ENCODE measurements at regions not wholly inside any gene's neighbourhood (a gene's known extent, or its start where the extent isn't known, plus 50 kb on each side); places are given as distances from the start of the nearest gene placed in this dataset.
A peak's percentile ranks its signal among the peaks of the same experiment; 100 is the strongest.
"Not testable (repeated sequence)": the region's sequence is repeated elsewhere in the genome, so short reads cannot be mapped to it uniquely, and the experiment has no call there.

DNA sequence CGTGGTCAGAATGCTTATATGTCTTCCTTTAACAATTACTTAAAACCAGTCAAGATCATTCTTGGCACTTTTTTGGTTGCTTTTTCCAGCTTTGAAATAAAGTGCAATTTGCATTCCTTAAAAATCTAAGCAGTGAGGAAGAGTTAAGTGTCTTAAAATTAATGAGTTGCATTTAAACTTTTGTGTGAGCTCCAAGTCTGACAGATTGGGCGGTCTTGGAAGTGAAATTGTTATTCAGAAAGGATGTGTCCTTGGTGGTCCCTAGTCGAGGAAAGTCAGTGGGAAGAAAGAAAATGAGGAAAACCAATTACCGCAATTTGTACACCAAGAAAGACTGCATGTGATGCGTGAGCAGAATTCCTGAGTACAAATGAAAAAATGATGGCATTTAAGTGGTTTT is 132.5 kb downstream of the HHIPL2 start:
- no peak for DNase-seq

DNA sequence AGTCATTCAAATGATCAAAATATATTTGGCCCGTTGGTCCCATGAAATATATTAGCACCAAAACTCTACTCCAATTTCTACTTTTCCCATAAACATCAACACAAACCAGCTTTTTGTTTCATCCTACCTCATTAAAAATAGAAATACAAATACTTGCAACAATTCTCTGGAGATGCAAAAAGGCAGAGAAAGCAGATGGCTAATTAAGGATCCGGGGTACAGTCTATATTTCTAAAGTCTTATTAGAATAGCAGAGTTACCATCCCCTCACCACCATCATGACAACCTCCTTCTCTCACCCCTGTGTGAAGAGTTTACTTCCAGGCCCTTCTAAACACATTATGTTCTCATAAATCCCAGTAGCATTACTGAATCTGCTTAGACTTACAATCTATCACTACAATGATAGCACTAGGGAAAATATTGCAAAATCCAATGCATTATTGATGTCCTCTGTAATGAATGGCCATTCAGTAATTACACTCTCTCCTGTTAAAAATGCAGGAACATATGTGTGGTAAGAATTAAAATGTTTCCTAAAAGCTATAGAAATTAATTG is 133.8 kb downstream of the HHIPL2 start:
- no peak for DNase-seq

DNA sequence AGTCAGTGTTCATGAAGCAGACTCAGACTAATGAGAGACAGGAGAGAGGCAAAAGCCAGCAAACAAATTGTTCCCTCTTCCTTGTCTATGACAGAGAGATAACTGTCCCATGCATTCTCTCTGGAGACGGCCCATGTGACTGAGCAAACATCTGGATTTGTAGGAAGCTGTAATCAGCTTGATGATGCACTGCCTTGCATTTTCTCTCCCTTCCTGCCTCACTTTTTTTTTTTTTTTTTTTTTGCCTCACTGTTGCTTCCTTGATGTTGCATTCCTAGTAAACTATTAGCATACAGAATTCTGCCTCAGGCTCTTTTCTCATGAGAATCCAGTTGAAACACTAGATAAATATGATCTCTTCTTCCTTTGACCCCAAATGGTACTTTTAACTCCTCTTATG is 134.5 kb downstream of the HHIPL2 start:
- no peak for DNase-seq

DNA sequence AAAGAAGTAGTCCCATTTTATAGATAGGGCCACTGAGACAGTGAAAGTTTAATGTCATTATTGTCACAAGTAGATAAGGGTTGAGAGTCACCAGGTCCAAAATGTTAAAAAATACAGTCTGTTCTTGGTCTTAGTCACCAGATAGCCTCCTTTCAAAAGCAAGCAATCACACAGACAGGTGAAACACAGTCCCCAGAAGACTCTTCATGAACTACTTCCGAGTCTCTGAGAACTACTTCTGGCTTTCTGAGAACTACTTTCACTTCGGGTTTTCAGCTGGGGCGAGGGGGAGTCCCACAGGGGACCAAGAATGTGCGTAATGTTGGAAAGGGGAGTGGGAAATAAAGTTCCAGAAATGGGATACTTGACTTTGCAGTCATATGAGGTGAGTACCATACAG is 143.2 kb downstream of the HHIPL2 start:
- DNase-seq: no peak

DNA sequence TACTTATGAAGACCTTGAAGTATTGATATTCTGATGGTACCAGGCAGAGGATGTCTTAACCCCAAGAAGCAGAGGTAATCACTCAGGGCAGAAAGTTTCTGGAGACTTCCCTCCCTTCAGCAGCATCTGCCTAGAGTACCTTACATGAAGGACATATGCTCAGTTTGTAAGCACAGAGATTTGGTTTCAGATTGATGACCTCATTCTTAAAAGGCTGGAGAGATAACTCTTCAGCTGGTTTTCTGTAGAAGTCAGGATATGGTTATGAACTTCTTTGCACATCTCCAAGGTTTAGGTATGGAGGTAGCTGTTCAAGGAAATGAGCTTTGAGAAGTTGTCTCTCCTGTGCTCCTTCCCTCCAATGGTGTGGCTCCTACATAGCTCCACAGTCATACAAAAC is 148.7 kb downstream of the HHIPL2 start:
- DNase-seq: no peak

DNA sequence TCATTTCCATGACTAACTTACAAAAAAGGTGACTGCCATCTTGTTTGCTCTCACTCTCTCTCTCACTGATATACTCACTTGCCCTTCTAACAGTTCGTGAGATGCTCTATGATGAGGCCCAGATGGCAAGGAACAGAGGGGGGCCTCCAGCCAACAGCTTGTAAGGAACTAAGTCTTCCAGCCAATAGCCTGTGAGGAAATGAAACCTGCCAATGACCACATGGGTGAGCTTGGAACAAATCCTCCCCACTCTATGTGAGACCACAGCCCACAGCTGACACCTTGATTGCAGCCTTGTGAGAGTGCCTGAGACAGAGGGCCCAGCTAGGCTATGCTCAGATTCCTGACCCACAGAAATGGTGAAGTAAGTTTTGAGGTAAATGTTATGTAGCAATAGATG is 153.7 kb downstream of the HHIPL2 start:
- DNase-seq: no peak

DNA sequence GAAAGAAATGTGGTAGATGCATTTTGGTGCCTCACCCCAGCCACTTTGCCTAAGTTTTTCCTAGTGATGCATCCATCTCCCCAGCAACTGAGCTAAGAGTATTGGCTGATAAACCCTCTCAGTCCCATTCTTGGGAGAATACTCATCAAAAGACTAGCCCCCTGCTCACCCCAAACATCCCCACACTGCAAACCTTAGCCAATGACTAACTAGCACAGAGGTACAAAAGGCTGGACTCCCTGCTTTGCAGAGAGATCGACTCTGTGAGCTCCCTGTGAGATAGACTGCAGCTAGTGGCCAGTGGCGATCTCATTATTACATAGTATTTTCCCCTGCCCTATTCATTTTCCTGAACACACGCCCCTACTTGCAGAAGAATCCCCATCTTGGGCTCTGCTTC is 155.3 kb downstream of the HHIPL2 start:
- DNase-seq: no peak

DNA sequence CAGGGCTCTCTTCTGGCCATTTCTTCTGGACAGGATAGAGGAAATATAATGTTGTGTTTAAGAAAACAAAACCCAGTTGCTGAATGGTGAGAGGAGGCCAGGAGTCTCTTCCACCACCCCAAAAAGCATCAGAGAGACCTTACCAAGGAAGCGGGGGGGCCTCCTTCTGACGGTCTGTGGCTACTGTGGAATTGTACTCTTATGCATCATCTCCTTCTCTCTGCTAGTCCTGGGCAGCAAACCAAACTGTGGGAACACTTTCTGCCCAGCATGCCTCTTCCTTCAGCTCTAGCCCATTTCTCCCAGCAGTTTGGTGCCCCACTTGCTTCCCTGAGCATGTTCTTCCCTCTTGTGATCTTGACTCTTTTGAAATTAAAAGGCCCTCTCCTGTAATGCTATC is 157.7 kb downstream of the HHIPL2 start:
- no peak for DNase-seq

DNA sequence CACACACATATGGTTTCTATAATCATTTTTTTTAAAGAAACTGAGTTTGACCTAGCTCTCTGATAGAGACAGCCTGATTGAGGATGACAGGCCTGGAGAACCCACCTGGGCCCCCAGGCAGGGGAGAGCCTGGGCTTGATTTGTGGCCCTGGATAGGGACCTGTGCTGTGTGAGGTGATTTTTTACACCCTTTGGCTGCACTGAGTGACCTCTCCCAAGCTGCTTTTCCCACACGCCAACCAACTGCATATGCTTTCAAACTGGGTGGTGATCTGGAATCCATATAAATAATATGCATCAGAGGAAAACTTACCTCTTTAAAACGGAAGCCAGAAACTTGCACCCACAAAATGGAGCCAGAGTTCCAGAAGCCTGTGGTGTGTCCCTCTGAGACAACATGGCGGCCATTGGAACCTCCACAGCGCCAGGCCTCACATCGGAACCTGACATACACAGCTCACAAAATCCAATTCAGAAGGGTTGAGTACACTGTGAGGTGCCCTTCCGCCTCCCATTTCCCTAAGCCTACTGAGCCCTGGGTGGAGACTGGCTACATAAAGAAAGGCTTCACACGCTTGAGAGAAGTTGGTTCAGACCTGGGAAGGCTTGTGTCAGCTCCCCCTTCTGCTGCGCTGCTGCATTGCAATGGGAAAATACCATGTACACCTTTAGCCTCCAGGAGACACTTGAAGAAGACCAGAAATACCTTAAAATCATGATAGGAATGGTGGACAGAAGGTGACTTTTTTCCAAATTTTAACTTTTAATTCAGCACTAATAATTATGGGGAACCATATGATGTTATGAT is 160.7 kb downstream of the HHIPL2 start:
- DNase-seq: peak; percentile 4

DNA sequence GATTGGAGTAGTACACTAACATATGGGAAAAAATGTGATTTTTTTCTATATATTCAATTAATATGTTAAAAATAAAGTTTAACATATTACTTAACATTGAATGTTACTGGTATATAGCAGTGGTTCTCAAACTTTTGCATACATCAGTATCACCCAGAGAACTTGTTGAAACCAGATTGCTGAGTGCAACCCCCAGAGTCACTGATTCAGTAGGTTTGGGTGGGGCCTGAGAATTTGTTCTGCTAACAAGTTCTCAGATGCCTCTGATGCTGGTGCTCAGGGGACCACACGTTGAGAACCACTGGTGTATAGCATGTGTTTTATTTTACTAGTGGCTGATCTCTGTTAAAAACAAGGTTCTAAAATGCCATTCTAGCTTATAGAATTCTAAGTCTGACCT is 161.9 kb downstream of the HHIPL2 start:
- no peak for DNase-seq

DNA sequence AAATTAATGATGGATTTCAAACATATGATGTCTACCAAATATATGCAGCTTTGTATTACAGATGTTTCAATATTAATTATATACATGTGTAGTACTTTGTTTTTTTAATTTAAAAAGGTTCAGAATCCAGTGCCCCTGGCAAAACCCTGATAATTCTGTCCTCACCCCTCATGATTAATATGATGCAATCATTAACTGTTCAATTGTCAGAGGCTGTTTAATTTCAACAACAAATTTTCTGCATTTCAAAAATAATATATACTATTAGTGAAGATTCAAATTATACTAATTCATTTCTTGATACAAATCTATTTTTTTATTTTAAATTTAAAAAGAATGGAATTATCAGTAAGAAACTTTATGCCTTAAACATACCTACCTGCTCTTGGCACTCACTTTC is 162.6 kb downstream of the HHIPL2 start:
- no peak for DNase-seq

DNA sequence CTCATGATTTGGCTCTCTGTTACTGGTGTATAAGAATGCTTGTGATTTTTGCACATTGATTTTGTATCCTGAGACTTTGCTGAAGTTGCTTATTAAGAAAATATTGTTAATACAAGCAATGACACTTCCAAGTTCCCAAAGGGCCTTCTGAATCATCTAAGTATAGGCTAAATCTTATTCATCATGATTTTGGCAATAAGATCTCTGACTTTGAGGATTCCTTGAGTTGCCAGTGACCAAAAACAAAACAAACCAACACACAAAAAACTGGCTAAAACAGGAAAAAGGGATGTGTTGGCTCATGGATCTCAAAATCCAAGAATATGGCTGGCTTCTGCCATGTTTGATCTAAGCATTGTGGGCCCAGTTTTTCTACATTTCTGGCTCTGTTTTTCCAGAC is 163.4 kb downstream of the HHIPL2 start:
- no peak for DNase-seq

DNA sequence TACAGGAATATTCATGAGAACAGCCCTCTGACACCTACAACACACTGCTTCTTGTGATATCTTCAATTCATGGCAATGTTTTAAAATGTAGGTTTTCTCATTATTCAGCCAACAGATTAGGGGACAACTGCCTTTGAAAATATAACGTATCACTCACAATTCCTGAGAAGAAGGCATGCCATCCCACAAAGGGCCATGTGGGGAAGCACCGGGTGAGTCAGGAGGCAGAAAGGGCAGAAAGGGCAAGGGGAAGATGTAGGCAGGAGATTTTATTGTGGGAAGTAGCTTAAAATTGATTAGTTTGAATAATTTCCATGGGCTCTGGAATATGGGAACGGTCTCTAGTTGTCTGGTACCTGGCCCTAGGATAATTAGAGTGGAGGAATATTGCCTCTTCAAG is 165.7 kb downstream of the HHIPL2 start:
- peak; percentile 4 for DNase-seq

DNA sequence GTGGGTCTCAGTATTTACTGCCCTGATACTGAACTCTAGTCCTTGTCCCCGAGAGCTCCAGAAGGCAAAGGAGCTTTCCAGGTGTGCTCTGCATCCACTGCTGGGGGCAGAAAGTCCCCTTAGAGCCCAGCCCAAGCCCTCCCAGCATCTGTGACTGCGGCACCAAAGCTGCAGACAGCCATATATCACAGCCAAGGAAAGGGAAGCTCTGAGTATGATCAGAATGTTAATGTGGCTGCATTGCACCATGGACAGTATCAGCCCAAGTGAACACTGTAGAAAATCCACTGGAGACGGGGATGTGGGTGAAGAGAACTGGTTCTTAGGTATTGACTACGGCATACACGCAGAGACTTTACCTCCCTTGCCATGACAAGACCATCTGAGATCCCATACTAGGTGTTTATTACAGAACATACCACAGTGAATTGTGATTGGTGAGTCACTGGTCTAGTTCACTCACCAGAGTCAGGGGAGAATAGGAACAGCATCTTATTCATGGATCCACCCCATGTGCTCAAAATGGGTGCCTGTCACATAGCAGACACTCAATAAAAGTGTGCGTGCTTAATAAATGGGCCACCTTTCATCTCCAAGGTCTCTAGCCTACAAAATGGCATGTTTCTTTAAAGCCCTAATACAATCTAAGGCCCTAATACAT is 170.3 kb downstream of the HHIPL2 start:
- DNase-seq: no peak

DNA sequence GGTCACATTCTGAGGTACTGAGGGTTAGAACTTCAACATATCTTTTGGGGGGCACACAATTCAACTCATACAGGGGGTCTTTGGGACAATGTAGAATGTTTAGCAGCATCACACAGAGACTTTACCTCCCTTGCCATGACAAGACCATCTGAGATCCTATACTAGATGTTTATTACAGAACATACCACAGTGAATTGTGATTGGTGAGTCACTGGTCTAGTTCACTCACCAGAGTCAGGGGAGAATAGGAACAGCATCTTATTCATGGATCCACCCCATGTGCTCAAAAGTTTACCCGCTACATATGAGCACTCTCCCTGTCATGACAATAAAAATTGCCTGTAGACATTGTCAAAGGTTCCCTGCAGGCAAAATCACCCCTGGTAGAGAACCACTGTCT is 171.1 kb downstream of the HHIPL2 start:
- DNase-seq: not testable (repeated sequence)

DNA sequence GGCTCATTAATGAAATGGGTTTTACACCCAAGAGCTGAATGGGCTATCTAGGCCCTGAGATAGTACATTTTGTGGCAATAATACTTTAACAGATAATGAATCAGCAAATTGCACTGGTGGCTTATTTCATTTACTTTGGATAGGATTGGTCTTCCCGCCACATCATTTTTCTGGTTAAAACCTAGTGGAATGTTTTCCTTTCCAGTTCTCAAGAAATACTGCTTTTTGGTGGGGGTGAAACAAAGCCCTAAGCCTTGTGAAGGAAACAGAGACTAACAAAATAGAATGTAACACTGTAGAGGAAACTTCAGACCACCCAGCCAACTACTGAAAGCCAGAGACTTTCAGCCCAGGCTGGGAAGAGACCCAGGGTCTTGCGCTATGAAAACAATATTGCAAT is 172.2 kb downstream of the HHIPL2 start:
- no peak for DNase-seq

DNA sequence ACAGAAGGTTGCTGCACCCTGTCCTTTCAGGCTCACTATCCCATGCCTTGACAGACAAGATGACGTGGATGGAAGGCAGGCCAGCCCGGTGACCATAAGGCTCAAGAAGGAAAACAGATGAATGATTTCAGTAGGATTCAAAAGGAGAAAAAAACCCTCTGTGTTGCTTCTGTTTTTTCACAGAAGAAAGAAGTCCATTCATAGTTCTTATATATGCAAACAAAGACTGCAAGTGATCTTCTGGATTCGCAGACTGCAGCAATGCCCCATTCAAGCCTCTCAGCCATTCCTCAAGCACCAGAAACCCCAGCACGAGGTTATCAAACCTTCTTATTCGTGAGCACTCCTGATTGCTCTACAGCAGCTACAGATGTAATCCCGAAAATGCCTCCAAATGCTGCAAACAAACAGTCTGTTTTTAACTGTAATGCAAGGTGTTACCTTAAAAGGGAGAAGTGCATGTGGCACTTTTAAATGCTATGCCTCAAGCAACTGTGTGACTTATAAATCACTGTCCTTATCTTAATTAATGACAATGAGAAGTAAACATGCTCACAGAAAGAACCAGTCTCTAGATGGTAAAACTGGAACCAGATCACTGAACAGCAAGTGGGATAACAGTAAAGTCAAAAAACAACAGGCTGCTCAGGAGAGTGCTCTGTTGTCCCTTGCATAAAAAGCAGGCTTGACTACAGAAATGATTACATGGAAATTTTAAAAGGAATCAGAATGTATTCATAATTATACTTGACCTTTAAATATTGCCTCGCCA is 173.9 kb downstream of the HHIPL2 start:
- no peak for DNase-seq

DNA sequence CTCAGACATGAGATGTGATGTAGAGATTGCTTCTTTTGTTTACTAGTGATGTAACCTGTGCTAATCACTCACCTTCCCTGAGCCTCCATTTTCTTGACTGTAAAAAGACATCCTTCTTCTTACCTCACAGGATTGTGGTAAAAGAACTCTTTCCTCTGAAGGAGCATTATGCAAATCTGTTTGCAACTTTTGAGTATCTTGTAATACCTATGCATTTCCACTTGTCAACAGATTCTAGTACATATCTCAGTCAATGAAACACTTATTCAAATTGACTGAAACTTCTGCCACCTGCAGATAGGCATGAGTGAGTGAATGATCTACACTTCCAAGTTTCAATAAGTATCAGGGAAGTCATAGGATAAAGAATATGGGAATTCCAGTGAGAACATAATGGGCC is 174.7 kb downstream of the HHIPL2 start:
- no peak for DNase-seq

DNA sequence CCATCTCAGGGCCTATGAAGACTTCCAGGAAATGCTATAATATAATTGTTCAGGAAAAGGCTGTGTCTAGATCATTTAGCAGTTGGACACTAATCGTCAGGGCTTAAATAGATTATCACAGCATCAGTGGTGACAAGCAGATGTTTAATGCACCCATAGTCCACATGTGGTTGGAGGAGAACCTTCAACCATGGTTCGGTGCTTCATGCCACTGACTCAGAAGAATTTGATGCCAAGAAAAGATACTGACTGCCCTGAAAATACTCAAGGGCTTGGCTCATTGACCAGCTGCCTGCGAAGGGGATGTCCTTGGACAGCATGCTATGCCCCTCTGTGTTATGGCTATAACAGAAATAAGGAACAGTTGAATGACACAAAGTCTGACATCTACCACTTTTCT is 175.7 kb downstream of the HHIPL2 start:
- DNase-seq: no peak

DNA sequence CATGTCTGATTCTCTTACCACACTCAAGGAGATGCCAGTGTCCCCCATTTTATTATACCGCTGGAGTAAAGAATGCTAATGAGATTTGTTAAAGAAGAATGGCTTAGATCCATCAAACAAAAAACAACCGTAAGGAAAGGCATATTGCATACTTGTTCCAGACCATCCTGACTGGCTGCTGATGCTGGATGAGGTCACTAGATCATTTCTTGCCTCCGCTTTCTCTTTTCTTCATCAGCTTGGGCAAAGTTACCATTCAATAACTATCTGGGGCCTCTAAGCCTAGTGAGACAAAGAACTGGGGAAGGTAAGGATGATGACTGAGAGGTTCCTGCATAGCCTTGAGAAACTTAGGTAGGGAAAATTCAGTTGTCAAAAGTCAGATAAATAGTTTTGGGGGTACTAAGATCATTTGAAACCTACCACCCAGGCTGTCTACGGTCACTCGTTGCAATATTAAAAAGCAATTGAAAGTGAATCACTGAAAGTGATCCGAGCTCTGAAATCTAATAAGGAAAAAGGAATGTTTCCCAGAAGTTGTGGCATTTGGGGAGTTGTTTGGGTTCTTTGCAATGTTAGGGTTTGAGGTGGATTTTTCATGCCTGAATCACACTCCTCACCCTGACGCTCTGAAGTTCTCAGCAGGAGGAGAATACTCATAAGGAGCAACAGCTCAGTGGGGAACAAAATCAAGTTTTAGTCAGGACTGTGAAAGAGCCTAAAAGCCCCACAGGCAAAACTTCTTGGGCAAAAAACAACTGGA is 176.8 kb downstream of the HHIPL2 start:
- DNase-seq: no peak

DNA sequence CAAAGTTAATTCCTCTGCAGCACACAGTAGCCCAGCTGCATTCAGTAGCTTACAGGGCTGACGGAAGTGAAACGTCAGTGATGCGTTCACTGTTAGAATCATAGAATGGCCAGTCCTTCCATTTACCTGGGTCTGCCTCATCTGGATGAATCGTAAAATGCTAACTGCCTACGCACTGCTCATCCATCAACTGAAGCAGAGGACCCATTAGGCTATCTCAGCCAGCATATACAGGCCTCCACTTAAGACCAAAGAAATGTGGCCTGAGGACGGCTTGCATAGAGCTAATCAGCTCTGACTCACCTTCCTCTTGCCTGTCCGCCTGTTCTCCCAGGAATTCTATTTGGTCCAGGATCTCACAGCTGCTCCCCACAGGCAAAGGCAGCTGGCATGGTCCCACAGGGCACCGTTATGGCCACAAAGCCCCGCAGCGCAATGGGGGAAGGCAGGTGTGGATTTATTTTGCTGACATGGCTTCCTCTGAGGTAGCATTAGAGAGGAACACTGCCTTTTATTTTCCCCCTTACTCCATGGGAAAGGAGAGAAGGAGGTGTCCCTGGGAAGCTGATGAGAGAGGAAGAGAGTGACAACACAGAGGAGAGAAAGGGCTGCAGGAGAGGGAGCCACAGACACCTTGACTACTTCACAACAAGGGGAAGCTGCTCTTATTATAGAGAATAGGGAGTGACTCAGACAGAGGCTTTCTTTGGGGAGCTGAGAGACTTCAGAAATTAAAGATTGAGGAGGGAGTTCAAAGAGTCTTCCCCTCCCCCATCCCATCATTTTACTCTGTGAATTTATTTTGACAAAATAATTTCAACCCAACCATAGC is 177.6 kb downstream of the HHIPL2 start:
- no peak for DNase-seq

DNA sequence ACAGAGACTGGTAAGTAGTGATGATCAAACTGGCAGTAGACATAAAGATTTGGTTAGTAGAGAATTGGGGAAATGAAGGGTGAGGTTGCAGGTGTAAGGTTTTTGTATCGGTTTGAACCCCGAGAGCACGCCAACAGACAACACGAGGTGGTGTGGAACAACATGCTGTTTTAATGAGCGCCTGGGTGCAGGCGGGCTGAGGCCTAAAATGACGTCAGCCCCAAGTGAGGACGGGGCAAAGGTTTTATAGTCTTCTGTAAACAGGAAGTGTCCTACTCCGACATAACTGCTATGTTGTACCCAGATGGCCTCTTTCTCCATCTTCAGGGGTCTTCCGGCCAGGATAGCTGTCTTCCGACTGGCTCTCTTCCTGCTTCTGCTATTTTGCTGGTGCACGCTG is 178.8 kb downstream of the HHIPL2 start:
- no peak for DNase-seq

All from activated CD4-positive, alpha-beta T cell treated with anti-CD3 and anti-CD28 coated beads for 48 hours (primary cell).